Hepatocyte (in vitro differentiated cells): ENCODE measurements at regions not wholly inside any gene's neighbourhood (a gene's known extent, or its start where the extent isn't known, plus 50 kb on each side); places are given as distances from the start of the nearest gene placed in this dataset.

Source experiments
- CTCF ChIP-seq: fragments of 200-600 bp; sonication (generic); IDR thresholded peaks from 2 replicates; pipeline ENCODE4 v1.5.1; 2016; ENCODE audit warnings: antibody characterized with exemption, mild to moderate bottlenecking; ENCODE audit not compliant: poor library complexity
- EZH2phosphoT487 ChIP-seq: fragments of 200-600 bp; sonication (generic); IDR thresholded peaks from one replicate; pipeline ENCODE4 v1.6.1; 2018; ENCODE audit warnings: antibody characterized with exemption, mild to moderate bottlenecking, low read depth, moderate library complexity; ENCODE audit not compliant: unreplicated experiment, severe bottlenecking

- TF ChIP-seq CTCF (no peak), EZH2phosphoT487 (no peak)
These were observed 86.1 kb upstream of the ZNF217 start for GRCh38 chr20:53679597-53680309.
